Suppressor macrophage treated with lipopolysaccharide for 1 hour (primary cell): ENCODE measurements at regions not wholly inside any gene's neighbourhood (a gene's known extent, or its start where the extent isn't known, plus 50 kb on each side); places are given as distances from the start of the nearest gene placed in this dataset.
A peak's percentile ranks its signal among the peaks of the same experiment; 100 is the strongest.
"Not testable (repeated sequence)": the region's sequence is repeated elsewhere in the genome, so short reads cannot be mapped to it uniquely, and the experiment has no call there.

Source experiments
- DNase-seq, 3 donors: peaks; one replicate each; pipeline ENCODE4 v3.0.0-alpha.2; 2020 to 2022

DNA sequence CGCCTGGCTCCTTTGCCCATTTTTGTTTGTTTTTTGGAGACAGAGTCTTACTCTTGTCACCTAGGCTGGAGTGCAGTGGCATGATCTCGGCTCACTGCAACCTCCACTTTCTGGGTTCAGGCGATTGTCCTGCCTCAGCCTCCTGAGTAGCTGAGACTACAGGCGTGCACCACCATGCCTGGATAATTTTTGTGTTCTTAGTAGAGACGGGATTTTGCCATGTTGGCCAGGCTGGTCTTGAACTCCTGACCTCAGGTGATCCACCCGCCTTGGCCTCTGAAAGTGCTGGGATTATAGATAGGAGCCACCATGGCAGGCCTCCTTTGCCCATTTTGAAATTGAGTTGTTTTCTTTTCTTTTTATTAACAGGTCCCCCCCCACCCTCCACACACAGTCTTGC is 89.4 kb upstream of the TPTE start:
- not testable (repeated sequence) for DNase-seq

DNA sequence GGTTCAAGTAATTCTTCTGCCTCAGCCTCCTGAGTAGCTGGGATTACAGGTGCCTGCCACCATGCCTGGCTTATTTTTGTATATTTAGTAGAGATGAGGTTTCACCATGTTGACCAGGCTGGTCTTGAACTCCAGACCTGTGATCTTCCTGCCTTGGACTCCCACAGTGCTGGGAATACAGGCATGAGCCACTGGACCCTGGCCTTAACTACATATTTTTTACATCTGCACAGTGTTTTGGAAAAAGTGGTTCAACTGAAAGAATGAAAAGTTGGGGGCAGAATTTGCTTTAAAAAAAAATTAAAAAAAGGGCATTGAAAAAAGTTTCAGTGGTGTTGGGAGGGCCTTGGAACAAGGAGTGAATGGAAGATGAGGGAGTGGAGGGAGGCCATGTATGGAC is 88.9 kb upstream of the TPTE start:
- not testable (repeated sequence) for DNase-seq

DNA sequence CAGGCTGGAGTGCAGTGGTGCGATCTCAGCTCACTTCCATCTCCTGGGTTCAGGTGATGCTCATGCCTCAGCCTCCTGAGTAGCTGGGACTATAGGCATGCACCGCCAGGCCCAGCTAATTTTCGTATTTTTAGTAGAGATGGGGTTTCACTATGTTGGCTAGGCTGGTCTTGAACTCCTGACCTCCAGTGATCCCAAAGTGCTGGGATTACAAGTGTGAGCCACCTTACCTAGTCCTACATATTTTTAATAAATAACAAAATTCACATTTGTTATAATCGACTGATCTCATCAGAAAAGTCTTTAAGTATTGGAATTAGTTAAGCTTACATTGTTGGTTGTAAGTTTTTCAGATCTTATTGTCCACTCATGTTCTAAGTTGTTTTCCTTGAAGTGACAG is 83.4 kb upstream of the TPTE start:
- not testable (repeated sequence) for DNase-seq

DNA sequence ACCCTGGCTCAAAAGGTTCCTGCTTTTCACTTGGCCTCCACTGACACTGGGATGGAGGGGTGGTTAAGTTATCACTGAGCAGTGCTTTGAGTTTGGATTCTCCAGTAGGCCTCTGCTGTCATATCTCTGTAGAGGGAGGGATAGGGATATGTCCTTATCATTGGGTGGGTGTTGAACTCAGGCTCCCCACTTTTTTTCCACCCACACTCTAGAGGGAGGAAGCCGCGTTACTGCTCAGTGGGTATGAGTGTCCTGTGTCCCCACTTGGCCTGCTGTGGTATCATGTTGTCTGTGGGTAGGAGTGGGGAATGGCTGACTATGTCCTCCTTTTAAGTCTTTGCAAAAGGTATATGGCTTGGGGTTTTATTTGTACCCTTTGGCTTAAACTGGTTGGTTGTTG is 80.7 kb upstream of the TPTE start:
- DNase-seq = not testable (repeated sequence)

DNA sequence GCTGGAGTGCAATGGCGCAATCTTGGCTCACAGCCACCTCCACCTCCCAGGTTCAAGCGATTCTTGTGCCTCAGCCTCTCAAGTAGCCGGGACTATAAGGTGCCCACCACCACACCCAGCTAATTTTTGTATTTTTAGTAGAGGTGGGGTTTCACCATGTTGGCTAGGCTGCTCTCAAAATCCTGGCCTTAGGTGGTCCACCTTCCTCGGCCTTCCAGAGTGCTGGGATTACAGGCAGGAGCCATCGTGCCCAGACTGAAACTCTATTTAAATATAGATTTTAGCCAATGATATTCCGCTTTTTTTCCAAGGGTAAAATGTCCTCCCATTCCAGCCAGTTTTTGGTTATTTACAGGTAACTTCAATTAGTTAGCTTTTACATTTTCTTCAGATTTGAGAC is 79.4 kb upstream of the TPTE start:
- not testable (repeated sequence) for DNase-seq

DNA sequence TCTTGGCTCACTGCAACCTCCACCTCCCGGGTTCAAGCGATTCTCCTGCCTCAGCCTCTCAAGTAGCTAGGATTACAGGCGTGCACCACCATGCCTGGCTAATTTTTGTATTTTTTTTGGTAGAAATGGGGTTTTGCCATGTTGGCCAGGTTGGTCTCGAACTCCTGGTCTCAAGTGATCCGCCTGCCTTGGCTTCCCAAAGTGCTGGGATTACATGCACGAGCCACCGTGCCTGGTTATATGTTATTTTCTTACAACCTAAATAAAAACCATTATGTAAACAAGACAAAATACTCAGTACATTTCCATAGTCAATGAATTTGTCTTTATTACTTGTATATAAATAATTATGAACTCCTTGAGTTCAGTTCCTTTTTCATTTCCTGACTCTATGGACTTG is 75.7 kb upstream of the TPTE start:
- DNase-seq = not testable (repeated sequence)

DNA sequence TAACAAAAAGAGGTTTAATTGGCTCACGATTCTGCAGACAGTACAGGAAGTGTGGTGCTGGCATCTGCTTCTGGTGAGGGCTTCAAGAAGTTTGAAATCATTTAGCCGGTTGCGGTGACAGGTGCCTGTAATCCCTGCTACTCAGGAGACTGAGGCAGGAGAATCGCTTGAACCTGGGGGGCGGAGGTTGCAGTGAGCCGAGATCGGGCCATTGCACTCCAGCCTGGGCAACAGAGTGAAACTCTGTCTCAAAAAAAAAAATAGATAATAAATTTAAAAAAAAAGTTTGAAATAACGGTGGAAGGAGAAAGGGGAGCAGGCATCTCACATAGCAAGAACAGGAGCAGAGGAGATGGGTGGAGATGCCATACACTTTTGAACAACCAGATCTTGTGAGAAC is 71.9 kb upstream of the TPTE start:
- DNase-seq = not testable (repeated sequence)

DNA sequence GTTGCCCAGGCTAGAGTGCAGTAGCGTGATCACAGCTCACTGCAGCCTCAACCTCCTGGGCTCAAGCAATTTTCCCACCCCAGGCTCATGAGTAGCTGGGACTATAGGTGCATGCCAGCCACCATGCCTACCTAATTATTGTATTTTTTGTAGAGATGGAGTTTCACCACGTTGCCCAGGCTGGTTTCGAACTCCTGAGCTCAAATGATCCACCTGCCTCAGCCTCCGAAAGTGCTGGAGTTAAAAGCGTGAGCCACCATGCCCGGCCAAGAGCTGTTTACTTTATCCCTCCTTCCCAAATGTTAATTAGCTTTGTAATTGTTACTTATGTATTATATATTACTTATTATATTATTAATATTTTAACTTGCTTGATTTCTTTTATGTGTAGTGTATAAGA is 70.1 kb upstream of the TPTE start:
- DNase-seq = not testable (repeated sequence)

DNA sequence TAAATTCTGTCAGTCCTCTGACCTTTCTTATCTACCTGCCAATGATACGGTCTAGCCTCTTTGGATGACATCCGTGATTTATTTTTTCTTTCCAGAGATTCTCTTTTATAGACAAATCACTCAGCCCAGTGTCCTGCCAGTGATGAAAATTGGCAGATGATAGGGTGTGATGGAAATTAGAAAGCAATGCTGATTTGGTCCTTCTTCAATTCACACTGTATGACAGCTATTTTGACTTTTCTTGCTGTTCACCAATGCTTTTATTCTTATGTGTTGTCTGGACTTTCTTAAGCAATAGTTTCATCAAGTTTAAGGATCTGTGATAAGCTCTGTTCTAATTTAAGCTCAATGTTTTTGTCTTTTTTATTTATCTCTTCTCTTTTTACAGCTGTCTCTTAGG is 63.6 kb upstream of the TPTE start:
- peak in 1 of 3 donors; percentile 18 for DNase-seq

DNA sequence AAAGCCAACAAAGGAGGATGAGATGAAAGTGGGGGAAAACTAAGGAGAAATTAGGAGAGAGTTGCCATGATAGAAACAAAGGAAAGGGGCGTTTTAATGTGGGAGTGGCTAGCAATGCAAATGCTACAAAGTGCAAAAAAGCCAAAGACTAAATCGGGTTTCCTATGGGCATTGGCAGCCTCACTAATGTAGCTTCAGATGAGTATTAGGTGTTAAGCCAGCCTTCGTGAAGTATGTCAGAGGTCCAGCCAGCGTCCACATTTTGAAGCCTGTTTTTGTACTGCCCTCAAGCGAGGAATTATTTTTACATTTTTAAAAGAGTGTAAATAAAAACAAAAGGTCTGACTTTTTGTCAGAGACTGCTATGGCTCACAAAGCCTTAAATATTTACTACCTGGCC is 60.4 kb upstream of the TPTE start:
- DNase-seq = not testable (repeated sequence)

DNA sequence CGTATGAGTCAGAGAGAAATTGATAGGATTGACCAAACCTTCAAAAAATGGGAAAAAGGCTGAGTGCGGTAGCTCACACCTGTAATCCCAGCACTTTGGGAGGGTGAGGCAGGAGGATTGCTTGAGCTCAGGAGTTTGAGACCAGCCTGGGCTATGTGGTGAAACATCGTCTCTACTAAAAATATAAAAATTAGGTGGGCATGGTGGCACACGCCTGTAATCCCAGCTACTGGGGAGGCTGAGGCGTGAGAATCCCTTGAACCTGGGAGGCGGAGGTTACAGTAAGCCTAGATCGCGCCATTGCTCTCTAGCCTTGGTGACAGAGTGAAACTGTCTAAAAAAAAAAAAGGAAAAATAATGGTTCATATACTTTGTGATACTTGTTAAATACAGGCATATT is 59.9 kb upstream of the TPTE start:
- DNase-seq = not testable (repeated sequence)

DNA sequence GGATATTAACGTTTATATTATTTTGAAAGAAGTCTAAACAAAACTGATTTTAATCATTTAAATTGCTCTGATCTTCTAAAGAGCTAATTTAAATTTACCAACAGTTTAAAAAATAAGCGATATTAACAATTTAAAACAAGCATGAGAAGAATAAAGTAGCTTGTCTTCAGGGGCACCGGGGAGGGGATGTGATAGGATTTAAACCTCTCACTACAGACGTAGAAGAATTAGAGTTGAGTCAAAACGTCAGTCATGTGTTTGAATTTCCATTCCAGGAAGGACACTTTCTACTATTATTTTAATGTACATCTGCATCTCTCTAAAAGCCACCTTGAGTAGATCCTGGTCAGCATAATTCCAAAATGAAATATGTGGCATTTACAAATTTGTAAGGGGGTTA is 58.2 kb upstream of the TPTE start:
- DNase-seq = no peak

DNA sequence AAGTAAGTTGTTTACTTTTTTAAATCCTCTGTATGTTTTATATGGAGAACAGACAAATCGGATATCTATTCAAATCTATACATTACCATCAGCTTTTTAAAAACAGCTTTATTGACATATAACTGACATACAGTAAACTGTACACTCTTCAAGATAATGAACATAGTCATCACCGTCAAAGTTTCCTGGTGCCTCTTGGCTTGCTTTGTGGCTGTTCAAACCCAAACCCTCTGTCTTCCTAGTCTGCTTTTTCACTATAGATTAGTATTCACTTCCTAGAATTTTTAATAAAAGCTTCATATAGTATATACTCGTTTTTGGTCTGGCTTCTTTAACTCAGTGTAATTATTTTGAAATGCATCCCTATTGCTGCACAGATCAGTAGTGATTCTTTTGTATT is 56.4 kb upstream of the TPTE start:
- DNase-seq = peak in 1 of 3 donors; percentile 19

DNA sequence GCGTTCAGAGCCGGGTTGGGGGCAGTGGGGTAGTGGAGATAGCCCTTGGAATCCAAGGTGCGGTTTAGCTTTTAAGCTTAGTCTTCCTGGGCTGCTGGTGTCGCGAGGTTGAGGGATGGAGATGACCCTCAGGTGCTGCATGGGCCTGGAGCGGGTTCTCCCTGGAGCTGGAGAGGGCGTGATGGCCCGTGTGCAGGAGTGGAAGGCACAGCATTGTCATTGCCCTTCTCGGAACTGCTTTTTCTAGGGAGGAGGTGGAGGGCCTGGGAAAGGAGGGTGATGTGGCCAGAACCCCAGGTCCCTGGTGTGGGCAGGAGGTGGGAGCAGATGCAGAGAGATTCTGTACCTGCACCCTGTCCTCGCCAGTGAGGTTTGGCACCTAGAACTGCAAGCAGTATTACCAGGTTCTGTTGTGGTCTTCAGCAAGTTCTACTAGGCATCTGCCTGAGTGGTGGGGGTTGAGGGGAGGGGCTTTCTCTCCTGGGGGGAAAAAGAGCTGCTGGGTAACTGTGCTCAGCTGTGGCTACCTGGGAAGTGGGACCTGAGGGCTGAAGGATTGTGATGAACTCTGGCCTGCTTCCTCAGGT is 55.8 kb upstream of the TPTE start:
- peak in 1 of 3 donors; percentile 17 for DNase-seq

DNA sequence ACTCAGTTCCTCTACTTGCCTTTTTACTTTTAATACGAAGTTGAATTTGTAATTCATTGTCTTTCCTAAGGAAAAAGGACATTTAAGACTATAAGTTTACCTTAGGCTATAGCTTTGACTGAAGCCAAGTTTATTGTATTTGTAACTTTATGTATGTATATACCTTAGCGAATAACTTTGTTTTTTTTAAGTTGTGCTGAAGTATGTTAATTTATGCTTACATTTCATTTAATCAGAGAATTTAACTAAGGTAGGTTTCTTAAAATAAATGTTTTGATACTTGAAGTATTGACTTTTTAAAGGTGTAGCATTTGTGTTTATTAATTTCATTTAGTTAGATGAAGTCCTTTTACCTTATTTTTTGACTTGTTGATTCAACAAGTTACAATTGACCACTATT is 55.2 kb upstream of the TPTE start:
- DNase-seq = peak in 1 of 3 donors; percentile 11
